GM19452 (cell line): ENCODE measurements at regions not wholly inside any gene's neighbourhood (a gene's known extent, or its start where the extent isn't known, plus 50 kb on each side); places are given as distances from the start of the nearest gene placed in this dataset.

Experiments
- ATAC-seq: cut with Tn5 transposase; IDR thresholded peaks from one replicate; pipeline ENCODE4 v1.9.1; 2021; ENCODE audit not compliant: unreplicated experiment

DNA sequence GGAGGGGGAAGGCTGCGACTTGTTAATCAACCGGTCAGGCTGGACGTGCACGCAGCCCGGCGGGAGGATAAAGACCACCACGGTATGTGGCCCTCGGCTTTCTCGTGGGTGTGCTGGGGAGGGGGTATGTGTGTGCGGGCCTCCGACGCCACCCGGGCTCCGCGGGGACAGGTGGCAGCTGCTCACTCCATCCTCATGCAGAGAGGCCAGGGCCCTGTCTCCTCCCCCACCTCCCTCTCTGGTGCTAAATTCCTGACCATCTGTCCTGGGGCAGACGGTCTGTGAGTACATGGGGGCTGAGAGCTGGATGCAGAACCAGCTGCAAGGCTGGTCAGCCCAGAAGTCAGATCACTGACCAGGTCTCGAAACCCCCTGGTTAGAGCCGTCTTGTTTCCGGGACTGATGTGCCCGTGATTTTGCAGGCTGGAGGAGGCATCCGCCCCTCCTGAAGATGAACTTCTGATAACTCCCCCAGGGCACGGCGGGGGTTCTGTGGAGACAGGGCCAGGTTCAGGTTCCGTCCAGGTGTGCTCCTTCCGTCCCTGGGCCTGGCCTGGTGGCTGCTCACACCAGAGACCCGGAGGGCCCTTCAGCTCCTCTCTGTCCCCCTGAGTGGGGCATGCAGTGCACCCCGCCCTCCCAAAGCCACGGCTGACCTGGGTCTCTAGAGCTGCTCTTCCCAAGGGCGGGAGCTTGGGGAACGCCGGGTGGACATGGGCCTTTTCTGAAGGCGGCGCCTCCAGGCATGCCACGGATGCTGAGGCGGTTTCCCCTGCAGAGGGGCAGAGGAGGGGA is 1119.7 kb downstream of the BRD1 start:
- ATAC-seq: no peak

DNA sequence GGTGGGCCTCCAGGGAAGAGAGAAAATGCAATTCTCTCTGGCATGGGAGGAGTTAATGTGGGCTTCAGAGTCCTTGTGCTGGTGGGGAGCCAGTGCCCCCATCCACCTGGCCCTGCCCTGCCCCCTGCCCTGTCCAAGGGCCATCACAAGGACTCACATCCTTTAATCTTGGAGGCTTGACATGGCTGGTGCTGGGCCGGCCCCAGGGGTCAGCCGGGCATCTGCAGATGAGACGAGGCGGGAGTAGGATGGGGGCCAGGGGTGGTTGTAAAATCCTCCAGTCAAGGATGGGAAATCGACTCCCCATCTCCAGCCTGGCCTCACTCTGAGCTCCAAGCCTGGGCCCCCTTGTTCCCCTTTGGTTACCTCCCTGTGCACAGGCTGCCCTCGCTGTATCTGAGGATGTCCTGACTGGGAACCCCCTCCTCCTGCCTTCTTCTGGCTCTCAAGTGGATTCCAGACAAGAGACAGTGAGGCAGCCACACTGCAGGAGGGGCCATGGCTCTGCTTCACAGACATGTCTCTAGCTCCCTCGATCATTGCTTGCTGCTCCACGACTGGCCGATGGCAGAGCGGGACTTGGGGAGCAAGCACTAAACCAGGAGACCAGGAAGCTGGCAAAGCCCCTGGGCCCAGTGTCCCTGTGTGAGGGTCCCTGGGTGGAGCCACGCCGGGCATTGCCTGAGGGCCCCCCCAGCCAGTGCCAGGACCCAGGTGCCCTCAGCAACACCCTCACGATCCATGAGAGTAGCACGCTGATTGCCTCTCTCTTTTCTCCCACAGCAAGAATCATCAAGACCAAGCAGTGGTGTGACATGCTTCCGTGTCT is 1120.5 kb downstream of the BRD1 start:
- no peak for ATAC-seq

DNA sequence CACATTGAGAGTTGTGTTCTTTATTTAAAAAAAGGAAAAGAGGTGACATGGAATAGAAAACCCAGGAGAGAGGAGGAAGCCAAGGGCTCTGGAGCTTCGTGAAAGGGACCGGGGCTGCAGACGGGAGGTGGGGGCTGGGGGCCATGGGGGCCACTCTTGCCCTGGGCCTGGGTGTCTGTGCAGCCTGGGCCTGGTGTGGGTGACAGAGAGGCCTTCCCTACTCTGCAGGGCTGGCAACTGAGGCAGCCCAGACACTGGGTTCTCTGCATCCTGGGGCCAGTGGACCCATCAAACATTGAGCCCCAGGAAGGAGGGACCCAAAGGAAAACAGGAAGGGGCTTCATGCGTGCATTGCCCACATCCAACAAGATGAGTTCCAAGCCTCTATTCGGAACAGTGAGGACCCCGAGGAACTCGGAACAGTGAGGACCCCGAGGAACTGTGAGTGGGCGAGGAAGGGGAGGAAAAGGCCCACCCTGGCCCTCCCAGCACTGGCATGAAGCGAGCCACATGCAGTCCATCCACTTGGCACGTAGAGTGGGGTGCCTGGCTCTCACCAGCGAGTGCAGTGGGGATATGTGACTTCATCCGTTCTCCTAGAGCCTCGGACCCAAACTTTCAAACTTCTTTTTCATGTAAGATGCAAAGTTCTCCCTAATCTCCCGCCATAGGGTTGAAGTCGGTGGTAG is 1121.6 kb downstream of the BRD1 start:
- ATAC-seq: no peak

DNA sequence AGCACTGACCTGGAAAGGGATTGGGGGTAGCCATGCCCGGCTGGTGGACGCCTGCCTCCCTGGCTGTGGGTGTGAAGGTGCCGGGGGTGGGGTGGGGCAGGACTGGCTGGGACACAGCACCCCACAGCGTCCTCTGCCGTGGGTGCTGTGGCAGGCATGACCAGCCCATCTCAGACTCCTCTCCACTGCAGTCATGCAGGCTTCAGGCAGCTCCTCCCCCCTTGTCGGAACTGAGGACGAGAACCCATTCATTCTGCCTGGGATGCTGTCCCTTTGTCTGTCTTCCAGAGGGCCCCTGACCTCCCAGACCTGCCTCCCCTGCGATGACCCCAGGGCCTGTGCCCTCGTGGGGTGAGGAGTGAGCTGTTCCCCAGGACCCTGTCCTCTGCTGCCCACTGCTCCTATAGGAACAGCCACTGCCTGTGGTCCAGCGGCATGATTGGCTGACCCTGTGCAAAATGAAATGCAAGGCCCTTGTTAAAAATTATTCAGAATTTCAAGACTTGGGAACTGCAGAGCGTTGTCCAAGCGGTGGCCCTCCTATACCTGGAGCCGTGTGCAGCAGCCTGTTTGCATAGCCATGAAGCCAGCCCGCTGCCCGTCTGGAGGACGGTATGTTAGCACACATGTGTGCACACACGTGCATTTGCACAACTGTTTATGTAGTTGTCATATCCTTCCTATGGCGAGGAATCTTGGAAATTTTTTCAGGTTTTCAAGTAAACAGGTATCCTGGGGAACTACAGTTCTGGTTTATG is 1122.3 kb downstream of the BRD1 start:
- ATAC-seq: no peak

DNA sequence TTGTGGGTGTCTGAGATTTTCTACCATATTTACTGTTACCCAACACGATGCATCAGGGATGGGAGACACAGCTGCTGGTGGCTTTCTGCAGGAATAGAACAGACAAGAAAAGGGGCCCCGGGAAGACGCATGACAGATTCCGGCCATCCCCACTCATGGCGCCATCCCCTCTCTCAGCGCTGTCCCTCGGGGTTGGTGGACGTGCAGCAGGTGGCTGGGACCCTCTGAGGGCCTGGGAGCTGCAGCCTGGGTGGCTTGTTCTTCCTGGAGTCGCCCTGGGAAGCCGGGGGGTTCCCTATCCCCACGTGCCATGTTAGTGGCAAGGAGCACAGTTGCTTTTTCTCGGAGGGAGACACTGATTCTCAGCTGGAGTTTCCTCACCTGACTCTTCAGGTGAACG is 1123.3 kb downstream of the BRD1 start:
- ATAC-seq: no peak

DNA sequence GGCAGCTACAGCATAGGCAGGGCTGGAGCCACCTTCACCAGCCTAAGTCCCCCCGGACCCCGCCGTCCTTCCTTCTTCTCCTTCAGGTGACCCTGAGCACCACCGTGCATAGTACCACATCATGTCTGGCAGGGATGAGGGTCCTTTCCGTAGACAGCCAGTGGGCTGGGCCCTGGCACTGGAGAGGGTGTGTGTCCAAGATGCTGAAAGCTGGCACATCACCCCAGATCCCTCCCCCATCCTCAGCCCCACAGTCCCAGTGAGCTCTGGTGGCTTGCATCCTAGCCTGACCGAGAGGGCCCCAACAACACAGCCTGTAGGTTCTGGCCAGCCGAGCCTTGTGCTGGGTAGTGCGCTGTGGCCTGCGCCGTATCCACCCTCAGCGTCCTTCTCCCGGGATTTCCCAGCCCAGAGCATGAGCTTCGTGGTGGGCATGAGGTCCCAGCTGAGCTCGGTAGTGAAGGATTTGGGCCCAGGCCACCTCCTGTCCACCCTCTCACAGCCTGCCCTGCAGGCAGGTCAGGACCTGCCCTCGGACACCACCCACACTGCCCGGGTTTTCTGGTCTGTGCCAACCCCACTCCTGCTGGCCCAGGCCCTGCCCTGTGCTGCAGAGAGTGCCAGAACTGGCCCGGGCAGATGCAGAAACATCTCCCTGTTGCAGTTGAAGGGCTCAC is 1124.3 kb downstream of the BRD1 start:
- no peak for ATAC-seq

DNA sequence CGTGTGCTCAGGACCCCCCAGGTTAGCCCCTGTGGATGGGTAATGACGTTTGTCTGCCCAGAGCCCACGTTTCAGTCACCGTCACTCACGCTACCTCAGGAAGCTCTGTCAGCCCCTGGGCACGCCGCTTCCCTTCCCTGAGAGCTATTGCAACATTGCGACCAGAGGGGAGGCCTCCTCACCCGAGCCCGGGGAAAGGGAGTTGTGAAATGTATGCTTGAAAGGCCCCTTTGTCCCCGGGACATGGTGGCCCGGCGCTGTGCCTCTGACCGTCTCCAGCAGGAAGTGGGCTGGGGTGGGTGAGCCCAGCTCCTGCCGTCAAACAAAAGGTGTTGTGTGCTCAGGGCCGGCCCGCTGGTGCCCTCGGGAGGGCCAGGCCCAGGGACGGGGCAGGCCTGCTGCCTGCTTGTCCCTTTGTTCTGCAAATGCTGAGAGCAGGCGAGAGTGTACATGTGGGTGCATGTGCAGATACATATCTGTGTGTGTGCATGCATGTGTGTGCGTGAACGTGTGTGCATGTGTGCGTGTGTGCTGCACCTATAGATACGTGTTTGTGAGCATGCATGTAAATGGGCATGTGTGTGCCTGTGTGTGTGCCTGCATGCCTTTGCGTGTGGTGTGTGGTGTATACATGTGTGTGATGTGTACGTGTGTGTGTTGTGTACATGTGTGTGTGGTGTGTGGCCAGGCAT is 1125.0 kb downstream of the BRD1 start:
- no peak for ATAC-seq

DNA sequence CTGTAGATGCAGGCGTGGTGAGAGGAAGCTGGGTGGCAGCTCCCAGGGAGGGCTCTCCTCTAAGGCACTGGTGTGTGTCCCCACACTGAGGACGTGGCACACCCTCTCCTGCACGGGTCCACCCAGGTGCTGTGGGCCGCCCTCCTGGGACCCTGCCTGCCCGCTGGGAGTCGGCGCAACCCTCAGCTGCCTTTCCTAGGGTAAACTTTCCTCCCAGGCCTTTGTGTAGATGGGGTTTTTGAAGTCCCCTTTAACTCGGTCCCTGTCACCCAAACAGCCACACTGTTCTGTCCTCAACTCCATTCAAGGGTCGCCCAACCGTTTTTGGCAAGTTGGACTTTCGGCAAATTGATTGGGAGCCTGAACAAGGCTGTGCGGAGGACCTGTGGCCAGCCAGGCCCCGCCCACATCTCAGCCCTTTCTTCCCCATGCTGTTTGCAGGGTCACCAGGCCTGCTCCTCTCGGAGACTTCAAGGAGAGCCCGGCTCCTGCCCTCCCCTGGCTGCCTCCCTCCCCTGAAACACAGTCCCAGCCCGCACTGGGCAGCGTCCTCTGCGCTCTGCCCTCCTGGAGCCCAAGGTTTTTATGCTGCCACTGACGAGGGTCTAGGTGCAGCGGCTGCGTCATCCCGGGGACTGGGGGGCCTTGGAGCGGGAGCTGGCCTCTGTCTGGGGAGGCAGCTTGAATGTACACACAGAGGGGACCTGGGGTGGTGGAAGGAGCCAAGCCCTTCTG is 1126.2 kb downstream of the BRD1 start:
- no peak for ATAC-seq

DNA sequence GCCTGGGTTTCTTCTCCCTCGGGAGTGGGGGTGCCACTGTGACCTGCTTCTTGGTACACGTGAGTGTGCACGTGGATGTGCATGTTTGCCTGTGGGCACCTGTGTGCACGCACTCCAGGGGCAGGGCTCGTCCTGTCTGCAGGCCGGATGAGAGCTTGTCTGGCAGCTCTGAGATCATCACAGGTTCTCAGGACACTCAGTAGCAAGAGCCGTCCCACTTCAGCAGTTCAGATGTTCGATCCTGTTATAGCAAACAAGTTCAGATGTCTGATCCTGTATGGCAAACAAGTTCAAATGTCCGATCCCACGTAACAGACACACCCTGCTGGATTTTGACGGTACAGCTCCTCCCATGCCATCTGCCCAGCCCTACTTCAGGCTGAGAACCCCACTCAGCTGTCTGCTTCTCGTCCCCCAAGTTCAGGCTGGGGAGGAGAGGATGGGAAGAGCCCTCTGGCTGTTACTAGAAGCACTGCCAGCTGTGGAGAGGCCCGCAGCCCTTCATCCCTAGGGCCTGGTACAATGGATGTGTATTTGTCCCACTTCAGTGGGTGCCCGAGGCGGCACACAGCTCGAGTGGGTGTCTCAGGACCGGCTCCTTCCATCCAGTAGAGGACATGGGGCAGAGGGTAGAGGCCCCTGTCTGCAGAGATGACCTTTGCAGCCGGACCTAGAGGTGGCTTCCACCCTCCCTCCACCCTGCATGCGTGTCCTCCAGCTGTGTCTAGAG is 1126.9 kb downstream of the BRD1 start:
- ATAC-seq: no peak

DNA sequence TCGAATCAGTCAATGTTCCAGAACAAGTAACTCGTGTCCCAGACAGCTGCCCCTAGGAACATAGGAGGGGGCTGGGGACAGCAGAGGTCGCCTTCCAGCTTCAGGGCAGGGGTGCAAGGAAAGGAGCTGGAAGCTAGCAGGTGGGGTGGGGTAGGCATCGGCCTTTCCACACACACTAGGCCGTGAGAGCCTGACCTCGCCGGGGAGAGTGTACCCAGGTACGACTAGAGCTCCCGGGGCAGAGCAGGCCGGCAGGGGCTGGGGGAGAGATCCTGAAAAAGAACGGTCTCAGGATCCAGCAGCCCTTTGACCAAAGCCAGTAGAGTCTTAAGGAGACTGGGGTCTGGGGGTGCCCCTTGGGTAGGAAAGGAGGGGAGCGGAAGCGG is 1127.5 kb downstream of the BRD1 start:
- ATAC-seq: no peak

DNA sequence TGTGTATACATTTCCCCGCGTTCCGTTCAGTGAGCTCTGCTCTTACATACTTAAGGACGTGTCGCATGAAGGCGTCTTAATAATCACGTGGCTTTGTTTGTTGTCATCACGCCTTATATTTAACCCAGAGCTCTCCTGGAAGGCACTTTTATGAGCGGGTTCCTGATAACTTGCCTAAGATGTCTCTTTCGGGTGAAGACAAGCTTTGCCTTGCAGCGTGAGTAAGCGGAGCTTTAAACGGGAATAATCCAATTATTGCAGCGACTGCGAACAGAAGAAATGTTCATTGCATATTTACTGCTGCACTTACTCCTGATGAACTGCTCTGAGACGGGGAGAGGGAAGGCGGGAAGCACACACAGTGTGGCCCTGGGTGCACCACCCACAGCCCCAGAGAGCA is 1128.2 kb downstream of the BRD1 start:
- ATAC-seq: no peak

DNA sequence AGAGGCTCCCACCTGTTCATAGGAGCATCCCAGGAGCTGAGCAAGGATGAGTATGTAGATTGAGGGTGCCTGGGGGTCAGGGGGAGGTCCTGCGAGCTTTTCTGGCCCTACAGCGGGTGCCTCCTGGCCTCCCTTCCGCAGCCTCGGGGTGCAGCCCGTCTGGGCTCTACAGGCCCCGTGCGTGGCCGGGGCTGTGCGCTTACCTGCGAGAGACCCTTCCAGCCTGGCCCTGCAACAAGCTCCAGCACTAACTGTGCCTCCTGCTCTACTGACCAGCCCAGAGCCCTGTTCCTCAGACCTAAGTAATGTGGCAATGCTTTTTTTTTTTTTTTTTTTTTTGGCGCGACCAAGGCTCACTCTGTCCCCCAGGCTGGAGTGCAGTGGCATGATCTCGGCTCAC is 1129.1 kb downstream of the BRD1 start:
- no peak for ATAC-seq

DNA sequence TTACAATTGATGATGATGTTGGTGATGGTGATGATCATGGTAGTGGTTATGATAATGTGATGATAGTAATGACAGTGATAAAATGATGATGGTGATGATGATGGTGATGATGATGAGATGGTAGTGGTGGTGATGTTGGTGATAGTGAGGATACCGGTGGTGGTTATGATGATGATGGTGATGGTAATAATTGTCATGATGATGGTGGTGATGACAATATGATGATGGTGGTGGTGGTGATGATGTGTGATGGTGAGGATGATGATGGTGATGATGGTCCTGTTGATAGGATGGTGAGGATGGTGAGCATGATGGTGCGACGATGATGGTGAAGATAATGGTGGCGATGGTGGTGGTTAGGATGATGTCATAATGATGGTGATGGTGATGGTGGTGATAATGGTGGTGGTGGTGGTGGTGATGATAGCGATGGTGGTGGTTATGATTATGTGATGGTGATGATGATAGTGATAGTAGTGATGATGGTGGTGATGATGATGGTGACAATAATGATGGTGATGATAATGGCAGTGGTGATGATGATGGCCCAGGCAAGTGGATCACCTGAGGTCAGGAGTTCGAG is 1129.9 kb downstream of the BRD1 start:
- ATAC-seq: no peak

DNA sequence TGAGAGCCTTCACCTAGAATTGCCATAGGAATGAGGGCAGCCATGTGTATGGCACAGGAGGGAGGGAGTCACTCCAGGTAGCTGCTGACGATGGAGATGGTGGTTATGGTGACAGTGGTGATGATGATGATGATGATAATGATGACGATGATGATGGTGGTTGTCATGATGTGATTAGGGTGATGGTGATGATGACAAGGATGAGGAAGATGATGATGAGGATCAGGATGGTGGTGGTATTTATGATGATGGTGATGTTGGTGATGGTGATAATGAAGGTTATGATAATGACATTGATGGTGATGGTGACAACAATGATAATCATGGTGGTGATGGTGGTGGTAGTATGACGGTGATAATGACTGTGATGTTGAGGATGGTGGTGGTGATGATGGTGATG is 1130.5 kb downstream of the BRD1 start:
- no peak for ATAC-seq

DNA sequence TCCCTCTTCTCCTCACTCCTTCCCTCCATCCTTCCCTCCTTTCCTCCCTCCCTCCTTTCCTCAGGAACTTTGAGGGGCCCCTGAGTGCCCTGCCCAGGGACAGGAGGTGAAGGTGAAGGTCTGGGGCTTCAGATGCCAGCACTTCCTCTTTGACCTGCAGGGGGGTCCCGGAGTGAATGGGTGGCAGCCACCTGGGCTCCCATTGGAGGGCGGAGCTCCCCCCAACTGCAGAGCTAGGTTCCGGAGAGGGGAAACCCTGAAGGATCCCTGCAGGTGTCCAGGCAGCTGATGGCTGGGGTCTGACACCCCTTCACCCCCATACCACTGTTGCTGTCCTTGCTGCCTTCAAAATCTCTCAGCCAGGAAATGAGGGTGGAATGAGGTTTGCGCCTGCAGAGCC is 1131.3 kb downstream of the BRD1 start:
- no peak for ATAC-seq

DNA sequence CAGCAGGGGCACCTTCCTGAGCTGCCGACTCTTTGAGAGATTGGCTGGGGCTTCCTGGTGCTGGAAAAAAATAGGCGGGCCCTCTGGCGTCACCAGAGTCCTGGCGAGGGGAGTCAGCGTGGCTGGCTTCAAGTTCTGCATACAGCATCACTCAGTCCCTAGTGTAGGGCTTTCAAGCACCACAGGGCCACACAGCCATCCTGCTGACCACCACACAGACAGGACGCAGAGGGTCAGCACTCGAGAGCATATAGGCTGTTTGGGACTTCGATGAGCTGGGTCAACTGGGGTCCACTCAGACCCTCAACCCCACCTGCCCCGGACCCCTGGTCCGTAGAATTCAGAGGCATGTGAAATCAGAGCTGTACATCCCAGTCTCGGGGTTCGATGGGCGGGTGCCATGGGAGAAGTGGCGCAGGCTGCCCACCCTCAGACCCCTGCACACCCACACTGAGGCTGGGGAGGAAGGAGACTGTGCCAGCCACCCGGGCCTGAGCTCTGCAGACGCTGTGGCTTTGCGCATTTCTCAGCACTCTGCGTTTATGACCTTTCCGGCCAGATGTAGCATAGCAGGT is 1131.9 kb downstream of the BRD1 start:
- no peak for ATAC-seq

DNA sequence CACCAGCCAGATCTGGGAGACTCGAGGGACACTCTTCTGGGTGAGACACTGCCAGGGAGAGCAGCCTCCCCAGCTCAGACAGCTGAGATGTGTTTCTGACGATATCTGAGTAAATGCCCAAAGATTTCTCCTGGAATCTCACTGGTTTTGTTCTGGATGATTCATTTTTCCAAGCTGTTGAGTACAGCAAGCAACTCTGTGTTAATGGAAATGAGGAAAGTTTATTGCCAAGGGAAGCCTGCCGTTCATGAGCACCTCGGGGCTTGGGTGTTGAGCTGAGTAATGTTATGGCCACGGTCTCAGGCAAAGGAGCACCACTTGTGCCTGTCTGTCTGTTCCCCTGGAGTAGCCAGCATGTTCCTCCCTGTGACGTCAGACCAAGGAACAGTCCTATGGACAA is 1132.4 kb downstream of the BRD1 start:
- no peak for ATAC-seq

DNA sequence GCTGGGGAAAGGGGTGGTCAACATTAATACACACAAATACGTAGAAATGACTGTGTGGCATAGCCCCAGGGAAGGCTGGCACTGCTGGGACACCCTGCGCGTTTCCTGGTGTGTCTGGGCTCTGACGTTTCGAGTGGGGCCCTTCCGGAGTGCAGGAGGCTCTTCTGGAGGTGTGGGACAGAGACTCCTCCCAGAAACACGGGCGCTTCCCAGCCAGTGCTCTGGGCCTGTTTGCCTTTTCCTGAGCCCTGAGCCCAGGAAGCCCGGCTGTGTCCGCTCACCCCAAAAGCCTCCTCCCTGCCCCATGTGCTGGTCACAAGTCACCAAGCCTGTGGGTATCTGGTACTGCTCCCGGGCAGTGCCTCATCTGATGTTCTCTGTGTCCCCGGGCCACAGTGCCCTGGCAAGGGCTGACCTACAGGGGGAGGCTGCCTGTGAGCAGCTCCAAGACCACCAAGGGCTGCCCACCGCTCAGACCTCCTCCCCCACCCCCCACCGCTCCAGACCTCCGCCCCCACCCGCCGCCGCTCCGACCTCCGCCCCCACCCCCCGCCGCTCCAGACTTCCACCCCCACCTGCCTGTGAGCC is 1133.3 kb downstream of the BRD1 start:
- no peak for ATAC-seq
